ENCODE measurements at regions not wholly inside any gene's neighbourhood (a gene's known extent, or its start where the extent isn't known, plus 50 kb on each side); places are given as distances from the start of the nearest gene placed in this dataset.
"Not testable (repeated sequence)": the region's sequence is repeated elsewhere in the genome, so short reads cannot be mapped to it uniquely, and the experiment has no call there.

DNA sequence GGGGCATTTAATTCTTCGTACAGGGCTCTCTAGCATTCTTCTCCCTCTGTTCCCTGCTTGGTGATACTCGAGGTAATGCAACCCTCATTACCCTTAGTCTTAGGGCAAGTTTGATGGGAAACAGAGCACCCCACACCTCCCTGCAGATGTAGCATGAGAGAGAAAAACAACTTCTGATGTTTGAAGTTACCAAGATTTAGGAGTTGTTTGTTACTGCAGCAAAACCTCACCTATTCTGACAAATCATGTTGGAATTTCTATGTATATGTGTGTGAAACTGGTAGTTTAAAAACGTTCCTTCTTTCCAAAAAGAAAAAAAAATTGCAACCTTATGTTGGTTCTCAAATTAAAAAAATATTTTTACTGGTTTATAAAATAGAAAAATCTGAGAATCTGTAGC, 145.3 kb upstream of the FAM90A26 start:
- H3K9me3 ChIP-seq; H3K27me3 ChIP-seq; H3K4me1 ChIP-seq; H3K4me3 ChIP-seq; intact Hi-C loops (cut with DNase I; ENCODE audit: low total_unique reads); H3K27ac ChIP-seq; H3K36me3 ChIP-seq (ENCODE audit: low read depth, missing control alignments); DNase-seq: not testable (repeated sequence)
- WGBS, 2 donors = 50 to 52% methylated on average over 3 of the region's 3 CpGs

DNA sequence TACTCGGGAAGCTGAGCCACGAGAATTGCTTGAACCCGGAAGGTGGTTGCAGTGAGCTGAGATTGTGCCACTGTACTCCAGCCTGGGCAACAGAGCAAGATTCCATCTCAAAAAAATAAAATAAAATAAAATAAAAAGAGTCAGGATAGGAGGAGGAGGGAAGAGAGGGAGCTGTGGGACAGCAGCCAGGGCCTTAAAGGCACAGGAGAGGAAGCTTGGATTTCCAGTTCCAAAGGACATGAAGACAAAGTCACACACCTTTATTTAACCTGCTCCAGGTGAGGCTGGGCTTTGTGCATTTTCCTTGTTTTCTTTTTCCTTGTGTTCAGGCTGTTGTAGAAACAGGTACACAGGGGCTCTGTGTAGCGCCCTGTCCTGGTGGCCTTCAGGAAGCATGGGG, 138.2 kb upstream of the HMX1 start:
- not testable (repeated sequence) for DNase-seq

DNA sequence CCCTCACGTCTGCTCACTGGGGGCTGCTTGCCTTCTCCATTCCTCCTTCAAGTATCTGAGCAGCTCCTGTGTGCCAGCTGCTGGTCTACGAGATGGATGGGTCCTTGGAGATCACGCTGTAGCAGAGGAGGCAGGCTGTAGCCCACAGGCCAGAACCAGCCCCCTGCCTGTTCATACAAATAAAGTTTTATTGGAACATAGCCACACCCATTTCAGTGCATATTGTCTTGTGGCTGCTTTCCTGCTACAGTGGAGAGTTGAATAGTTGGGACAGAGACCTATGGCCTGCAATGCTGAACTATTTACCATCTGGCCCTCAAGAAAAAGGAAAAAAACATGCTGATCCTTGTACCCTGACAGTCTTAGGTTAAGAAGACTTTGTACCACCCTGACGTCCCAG, 136.8 kb upstream of the HMX1 start:
- H3K4me1 ChIP-seq; H3K9me3 ChIP-seq; DNase-seq; H3K27ac ChIP-seq; H3K4me3 ChIP-seq; H3K27me3 ChIP-seq; H3K36me3 ChIP-seq (ENCODE audit: low read depth, missing control alignments); intact Hi-C loops (cut with DNase I; ENCODE audit: low total_unique reads): not testable (repeated sequence)
- WGBS, 2 donors = 74% methylated on average over 2 to 4 of the region's 4 CpGs

More for the DNA sequence above, 138.2 kb upstream of the HMX1 start:
- 79 to 80% methylated on average over 4 of the region's 4 CpGs for WGBS, 2 donors
- H3K4me3 ChIP-seq; H3K36me3 ChIP-seq (ENCODE audit: low read depth, missing control alignments); H3K4me1 ChIP-seq; H3K27me3 ChIP-seq; H3K27ac ChIP-seq; intact Hi-C loops (cut with DNase I; ENCODE audit: low total_unique reads); H3K9me3 ChIP-seq: not testable (repeated sequence)

DNA sequence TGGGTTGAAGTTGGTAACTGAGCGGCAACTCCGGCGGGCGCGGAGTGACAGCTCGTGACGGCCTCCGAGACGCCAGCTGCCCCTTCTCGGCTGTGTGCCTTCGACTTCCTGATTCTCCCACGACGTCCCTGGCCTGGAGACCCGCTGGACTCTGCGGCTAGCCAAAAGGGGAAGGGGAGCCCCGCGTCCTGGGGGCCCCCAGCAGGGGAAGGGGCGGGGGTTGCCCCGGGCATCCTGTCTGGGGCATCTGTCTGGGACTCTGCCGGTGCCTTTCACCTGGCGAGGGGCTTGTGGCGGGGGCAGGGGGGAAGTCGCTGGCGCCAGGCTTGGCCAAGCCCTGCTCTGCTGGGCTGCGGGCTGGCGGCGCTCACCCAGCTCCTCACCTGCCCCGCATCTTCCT, 129.5 kb upstream of the HMX1 start:
- H3K27me3 ChIP-seq; intact Hi-C loops (cut with DNase I; ENCODE audit: low total_unique reads); H3K4me1 ChIP-seq; H3K36me3 ChIP-seq (ENCODE audit: low read depth, missing control alignments); H3K9me3 ChIP-seq; H3K27ac ChIP-seq; DNase-seq: not testable (repeated sequence)
- 14 to 38% methylated on average over 3 to 11 of the region's 28 CpGs for WGBS, 2 donors
- H3K4me3 ChIP-seq = peak overlapping the region in 1 of 2 donors; percentile 21

DNA sequence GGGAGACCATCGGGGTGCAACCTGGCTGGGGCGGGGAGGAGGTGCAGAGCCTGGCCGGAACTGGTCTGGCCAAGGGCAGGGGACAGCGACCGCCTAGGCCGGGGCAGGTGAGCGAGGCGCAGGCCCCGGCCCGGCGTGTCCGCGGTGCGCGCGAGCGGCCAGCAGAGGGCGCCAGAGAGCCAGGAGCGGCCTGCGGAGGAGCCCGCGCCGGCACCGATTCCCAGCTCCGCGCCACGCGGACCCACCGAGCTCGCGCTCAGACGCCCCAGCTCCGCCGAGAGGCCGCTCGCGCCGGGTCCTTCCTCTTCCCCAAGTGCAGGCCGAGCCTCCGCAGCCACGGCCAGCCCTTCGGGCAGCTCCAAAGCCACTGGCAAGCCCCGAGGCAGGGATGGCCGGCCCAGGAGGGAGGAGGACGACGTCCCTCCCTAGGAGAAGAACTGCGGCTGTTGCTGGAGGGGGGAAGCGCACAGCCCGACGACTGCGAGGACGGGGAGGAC, 128.9 kb upstream of the HMX1 start:
- WGBS, 2 donors = 0 to 20% methylated on average over 1 to 2 of the region's 52 CpGs
- peak; percentile 57 for DNase-seq

DNA sequence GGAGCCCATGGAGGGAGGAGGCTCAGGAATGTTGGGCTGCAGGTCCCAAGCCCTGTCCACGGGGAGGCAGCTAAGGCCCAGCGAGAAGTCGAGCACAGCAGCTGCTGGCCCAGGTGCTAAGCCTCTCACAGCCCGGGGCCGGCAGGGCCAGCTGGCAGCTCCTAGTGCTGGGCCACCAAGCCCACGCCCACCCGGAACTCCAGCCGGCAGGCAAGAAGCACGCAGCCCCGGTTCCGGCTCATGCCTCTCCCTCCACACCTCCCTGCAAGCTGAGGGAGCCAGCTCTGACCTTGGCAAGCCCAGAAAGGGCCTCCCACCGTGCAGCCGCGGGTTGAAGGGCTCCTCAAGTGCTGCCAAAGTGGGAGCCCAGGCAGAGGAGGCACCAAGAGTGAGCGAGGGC, 121.3 kb upstream of the HMX1 start:
- H3K4me1 ChIP-seq; H3K36me3 ChIP-seq (ENCODE audit: low read depth, missing control alignments); H3K27ac ChIP-seq; H3K4me3 ChIP-seq; H3K9me3 ChIP-seq; H3K27me3 ChIP-seq; intact Hi-C loops (cut with DNase I; ENCODE audit: low total_unique reads); DNase-seq: not testable (repeated sequence)
- WGBS, 2 donors = 56 to 80% methylated on average over 1 to 5 of the region's 15 CpGs

More for the DNA sequence above, 128.9 kb upstream of the HMX1 start:
- H3K36me3 ChIP-seq (ENCODE audit: low read depth, missing control alignments); H3K27me3 ChIP-seq; H3K9me3 ChIP-seq; H3K4me1 ChIP-seq; intact Hi-C loops (cut with DNase I; ENCODE audit: low total_unique reads); H3K27ac ChIP-seq: not testable (repeated sequence)
- peak overlapping the region in 1 of 2 donors; percentile 21 for H3K4me3 ChIP-seq
- TF ChIP-seq, protein P1, sequence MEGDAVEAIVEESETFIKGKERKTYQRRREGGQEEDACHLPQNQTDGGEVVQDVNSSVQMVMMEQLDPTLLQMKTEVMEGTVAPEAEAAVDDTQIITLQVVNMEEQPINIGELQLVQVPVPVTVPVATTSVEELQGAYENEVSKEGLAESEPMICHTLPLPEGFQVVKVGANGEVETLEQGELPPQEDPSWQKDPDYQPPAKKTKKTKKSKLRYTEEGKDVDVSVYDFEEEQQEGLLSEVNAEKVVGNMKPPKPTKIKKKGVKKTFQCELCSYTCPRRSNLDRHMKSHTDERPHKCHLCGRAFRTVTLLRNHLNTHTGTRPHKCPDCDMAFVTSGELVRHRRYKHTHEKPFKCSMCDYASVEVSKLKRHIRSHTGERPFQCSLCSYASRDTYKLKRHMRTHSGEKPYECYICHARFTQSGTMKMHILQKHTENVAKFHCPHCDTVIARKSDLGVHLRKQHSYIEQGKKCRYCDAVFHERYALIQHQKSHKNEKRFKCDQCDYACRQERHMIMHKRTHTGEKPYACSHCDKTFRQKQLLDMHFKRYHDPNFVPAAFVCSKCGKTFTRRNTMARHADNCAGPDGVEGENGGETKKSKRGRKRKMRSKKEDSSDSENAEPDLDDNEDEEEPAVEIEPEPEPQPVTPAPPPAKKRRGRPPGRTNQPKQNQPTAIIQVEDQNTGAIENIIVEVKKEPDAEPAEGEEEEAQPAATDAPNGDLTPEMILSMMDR (IDR thresholded peaks at IDR 0.05) = peak; percentile 81 to 89 (median 88)

DNA sequence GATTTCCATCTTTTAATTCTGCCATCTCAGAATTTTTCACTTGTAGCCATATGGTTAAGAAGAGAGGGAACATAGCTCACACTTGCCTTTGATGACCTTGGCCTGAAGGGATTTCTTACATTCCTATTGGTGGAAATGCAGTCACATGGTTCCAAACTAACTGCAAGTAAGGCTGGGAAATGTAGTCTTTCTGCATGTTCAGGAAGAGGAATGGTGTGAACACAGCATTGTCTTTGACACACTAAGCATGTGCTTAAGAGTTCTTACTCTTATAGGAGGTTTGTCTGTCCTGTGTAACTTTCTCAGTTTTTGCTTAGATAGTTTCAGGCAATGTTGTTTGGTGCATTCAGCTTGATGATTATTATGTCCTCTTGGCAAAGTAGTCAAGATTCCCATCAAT, 119.8 kb upstream of the HMX1 start:
- intact Hi-C loops (cut with DNase I; ENCODE audit: low total_unique reads); H3K4me3 ChIP-seq; H3K36me3 ChIP-seq (ENCODE audit: low read depth, missing control alignments); H3K9me3 ChIP-seq; H3K4me1 ChIP-seq; H3K27ac ChIP-seq; H3K27me3 ChIP-seq; DNase-seq: not testable (repeated sequence)

DNA sequence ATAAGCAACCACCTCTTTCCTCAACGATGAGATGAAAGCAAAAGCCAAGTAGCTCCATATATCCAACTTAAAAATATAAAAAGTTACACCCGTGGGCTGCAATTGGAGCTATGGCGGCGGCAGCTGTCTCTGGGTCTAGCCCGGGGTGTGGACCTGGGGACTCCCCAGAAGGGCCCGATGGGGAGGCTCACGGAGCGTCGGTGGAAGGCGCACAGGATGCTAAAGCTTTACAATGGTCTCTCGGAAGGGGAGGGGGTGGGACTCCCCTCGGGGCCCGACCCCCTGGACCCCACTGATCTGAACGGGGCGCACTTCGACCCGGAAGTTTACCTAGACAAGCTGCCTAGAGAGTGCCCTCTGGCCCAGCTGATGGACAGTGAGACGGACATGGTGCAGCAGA, 118.7 kb upstream of the HMX1 start:
- intact Hi-C loops (cut with DNase I; ENCODE audit: low total_unique reads); H3K4me3 ChIP-seq; H3K4me1 ChIP-seq; DNase-seq; H3K36me3 ChIP-seq (ENCODE audit: low read depth, missing control alignments); H3K27me3 ChIP-seq; H3K9me3 ChIP-seq; H3K27ac ChIP-seq: not testable (repeated sequence)
- 73 to 89% methylated on average over 7 to 13 of the region's 18 CpGs for WGBS, 2 donors

DNA sequence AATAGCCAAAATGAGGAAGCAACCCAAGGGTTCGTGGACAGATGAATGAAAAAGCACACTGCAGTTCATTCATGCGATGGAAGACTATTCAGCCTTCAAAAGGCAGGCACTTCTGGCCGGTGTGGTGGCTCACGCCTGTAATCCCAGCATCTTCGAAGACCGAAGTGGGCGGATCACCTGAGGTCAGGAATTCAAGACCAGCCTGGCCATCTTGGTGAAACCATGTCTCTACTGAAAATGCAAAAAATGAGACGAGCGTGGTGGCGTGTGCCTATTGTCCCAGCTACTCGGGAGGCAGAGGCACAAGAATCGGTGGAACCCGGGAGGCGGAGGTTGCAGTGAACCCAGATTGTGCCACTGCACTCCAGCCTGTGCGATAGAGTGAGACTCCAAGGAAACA, 114.1 kb upstream of the HMX1 start:
- H3K4me3 ChIP-seq; H3K27me3 ChIP-seq; H3K9me3 ChIP-seq; intact Hi-C loops (cut with DNase I; ENCODE audit: low total_unique reads); H3K4me1 ChIP-seq; H3K27ac ChIP-seq; DNase-seq; H3K36me3 ChIP-seq (ENCODE audit: low read depth, missing control alignments): not testable (repeated sequence)
- WGBS, 2 donors = 56 to 73% methylated on average over 14 to 15 of the region's 15 CpGs

DNA sequence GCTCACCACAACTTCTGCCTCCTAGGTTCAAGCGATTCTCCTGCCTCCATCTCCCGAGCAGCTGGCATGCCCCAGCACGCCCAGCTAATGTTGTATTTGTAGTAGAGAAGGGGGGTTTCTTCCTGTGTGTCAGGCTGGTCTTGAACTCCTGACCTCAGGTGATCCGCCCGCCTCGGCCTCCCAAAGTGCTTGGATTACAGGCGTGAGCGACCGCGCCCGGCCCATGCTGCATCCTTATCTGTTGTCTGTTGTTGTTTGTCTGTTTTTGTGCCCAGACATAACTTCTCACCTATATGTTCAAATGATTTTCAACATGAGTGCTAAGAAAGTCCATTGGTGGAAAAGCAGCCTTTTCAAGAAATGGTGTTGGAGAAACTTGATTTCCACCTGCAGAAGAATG, 113.0 kb upstream of the HMX1 start:
- H3K4me1 ChIP-seq; H3K27me3 ChIP-seq; H3K4me3 ChIP-seq; H3K36me3 ChIP-seq (ENCODE audit: low read depth, missing control alignments); intact Hi-C loops (cut with DNase I; ENCODE audit: low total_unique reads); H3K27ac ChIP-seq; H3K9me3 ChIP-seq; DNase-seq: not testable (repeated sequence)
- 66 to 82% methylated on average over 11 of the region's 11 CpGs for WGBS, 2 donors

DNA sequence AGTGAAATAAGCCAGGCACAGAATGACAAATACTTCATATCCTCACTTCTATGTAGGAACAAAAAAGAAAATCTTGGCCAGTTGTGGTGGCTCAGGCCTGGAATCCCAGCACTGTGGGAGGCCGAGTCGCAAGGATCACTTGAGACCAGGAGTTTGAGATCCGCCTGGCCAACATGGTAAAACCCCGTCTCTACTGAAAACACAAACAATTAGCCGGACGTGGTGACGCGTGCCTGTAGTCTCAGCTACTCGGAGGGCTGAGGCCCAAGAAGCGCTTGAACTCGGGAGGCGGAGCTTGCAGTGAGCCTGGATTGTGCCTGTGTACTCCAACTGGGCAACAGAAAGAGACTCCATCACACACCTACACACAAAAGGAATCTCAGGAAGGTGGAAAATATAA, 112.3 kb upstream of the HMX1 start:
- DNase-seq; H3K27me3 ChIP-seq; H3K36me3 ChIP-seq (ENCODE audit: low read depth, missing control alignments); intact Hi-C loops (cut with DNase I; ENCODE audit: low total_unique reads); H3K27ac ChIP-seq; H3K4me3 ChIP-seq; H3K9me3 ChIP-seq; H3K4me1 ChIP-seq: not testable (repeated sequence)
- WGBS, 2 donors = 62 to 68% methylated on average over 12 of the region's 12 CpGs

DNA sequence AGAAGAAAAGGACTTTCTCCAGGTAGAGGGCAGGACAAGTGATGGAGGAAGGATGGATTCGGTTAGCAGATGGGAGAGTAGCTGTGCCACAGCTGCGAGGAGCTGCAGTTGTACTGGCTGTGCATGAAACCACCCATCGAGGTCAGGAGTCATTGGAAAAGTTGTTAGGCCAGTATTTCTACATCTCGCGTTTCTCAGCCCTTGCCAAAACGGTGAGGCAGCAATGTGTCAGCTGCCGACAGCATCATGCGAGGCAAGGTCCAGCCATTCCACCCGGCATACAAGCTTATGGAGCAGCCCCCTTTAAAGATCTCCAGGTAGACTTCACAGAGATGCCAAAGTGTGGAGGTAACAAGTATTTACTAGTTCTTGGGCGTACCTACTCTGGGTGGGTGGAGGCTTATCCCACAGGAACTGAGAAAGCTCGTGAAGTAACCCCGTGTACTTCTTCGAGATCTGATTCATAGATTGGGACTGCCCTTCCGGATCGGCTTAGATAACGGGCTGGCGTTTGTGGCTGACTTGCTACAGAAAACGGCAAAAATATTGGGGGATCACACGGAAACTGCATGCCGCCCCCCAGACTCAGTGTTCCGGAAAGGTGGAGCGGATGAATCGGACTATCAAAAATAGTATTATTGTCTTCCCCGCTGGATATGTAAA, 105.0 kb upstream of the HMX1 start:
- H3K9me3 ChIP-seq; intact Hi-C loops (cut with DNase I; ENCODE audit: low total_unique reads); DNase-seq; H3K27ac ChIP-seq; H3K27me3 ChIP-seq; H3K4me1 ChIP-seq; H3K36me3 ChIP-seq (ENCODE audit: low read depth, missing control alignments); H3K4me3 ChIP-seq: not testable (repeated sequence)
- WGBS, 2 donors = 47 to 64% methylated on average over 16 to 24 of the region's 24 CpGs
